GM18873 (cell line): ENCODE measurements at regions not wholly inside any gene's neighbourhood (a gene's known extent, or its start where the extent isn't known, plus 50 kb on each side); places are given as distances from the start of the nearest gene placed in this dataset.

Experiments
- ATAC-seq: cut with Tn5 transposase; IDR thresholded peaks from one replicate; pipeline ENCODE4 v1.9.1; 2021; ENCODE audit warnings: mild to moderate bottlenecking, moderate library complexity, moderate number of reproducible peaks; ENCODE audit not compliant: unreplicated experiment, low FRiP score

DNA sequence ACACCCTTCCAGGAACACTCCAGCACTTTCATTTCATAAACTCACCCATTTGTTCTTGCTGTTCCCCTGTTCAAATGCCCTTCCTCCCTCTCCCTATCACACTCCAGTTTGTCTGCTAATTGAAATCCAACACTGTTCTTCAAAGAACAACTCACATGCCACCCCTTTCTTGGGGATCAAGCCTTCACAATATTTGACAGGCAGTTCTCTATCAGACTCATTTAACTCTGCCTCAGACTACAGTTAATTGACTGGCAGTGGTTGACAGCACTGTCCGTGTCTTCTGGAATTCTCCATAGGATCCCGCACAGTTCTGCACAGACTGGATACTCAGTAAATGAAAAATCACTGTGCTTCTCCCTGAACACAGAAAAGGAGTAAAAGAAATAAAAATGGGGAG lies 87.8 kb downstream of the PMP22 start:
- no peak for ATAC-seq

DNA sequence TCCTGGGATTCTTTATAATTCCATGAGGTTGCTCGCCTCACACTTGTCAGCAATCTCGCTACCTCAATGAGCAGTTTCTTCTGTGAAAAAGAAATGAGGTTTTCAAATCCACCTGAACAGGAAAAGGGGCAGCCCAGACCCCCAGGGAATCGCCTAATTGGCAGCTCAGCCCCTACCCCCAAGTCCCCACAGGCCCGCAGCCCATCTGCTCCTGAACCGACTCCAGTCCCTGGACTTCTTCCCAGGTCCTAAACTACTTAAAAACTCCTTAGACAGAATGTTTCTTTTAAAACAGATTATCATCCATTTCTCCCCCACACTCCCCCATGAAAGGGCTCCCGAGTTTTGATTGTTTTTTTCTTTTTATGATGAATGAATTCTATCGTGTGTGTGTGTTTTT lies 89.8 kb downstream of the PMP22 start:
- no peak for ATAC-seq

DNA sequence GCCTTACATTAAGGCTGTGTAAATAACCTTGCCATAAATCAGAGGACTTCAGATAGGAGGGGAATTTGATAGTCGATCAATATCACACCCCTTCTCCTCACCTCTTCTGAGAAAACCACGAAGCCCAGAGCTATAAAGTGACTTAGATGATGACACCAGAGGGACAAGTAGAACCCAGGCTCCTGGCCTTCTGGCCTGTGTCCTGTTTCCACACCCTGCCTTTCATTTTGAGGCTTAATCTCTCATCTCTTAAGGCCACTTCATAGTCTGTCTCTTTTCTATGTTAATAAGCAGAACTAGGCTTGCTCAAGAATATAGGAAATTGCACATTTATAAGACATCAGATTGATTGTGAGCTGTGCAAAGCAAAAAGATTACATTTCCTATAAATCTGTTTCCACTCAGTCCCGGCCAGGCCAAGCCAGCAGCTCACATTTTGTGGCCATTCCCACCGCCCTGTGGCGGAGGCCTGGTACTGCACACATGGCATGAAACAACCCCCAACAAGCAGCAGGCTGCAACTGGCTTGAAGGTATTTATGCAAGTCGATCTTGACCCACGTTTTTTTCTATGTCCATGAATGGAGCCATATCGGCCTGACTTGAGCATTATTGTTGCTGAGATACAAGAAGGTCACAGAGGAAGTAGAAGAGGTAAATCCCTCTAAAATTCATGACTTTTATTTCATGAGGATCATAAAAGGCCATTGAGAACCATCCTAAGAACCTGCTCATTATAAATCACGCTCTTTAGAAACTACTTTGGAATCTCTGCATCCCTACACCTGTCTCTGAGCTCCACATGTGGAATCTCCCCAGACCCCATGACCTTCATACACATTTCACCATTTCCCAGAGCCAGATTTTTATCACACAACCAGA lies 93.7 kb downstream of the PMP22 start:
- ATAC-seq, result no peak

DNA sequence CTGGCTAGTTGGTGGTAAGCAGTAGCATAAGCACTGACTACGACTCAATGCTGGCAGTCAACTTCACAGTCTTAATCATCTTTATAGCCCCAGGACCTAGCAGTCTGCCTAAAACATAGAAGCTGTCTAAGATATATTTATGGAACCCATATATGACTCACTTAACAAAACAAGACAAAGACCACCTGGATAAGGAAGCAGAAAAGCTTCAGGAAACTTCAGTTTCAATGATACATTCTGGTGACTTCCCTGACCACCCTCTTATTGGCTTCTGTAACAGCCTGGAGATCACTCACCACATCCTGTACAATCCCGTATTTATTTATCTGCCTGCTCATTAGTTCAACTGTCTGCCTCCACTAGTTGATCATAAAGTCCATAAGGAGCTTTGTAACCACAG lies 95.5 kb downstream of the PMP22 start:
- no peak for ATAC-seq

DNA sequence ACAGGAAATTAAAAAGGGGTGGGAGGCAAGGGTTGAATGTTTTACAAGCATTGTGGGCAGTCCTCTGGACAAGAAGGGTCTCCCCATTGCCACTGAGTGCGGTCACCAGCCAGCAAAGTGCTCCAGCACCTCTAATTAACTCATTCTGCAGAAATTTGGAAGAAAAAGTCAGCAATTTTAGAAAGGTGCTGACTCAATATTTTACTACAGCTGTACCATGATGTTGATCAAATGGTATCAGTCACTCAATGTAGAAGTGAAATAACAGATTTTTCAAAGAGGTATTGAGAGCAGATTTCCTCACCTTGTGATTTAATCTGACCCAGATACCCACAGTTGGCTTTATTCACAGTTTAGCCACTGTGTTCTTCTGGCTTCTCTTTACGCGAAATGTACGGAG lies 96.7 kb downstream of the PMP22 start:
- no peak for ATAC-seq

DNA sequence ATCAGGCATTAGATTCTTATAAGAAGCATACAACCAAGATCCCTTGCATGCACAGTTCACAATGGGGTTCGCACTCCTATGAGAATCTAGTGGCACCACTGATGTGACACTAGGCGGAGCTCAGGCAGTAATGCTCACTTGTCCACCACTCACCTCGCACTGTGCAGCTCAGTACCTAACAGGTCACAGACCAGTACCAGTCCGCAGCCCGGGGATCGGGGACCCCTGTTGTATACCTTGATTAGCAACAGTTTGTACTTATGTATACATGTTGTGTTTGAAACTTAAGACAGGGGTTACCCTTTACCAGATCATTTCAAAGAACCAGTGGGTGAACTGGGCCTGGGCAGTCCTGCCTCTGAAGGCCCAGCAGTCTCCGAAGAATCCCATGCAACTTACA lies 103.7 kb downstream of the PMP22 start:
- ATAC-seq, result no peak

DNA sequence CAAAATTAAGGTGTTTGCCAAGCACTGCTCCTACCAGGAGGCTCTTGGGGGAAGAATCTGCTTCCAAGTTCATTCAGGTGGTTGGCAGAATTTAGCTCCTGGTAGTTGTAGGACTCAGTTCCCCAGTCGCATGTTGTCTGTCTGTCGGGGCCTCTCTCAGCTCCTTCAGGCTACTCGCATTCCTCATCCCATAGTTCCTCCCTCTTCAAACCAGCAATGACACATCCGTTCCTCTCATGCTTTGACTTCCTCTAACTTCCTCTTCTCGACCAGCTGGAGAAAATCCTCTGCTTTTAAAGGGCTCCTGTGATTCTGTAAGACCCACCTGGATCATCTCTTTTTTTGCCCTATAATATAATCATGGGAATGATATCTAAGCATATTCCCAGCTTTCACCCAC lies 108.1 kb downstream of the PMP22 start:
- ATAC-seq, result no peak

DNA sequence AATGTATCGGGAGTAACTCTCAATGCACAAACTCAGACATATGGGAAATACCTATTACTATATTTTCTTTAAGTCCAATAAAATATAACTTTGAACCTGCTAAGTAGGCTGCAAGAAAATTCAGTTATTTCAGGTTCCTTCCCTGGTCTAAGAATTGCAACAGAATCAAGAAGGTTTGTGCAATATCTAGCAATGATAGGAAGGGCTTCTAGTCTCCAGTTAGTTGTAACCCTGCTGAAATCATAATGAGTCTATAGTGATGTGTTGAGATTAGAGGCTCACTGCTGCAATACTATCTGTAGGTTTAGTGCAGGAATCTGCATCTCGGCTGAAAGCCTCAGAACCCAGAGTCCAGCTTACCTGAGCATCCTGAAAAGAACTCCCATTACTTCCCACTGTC lies 110.5 kb downstream of the PMP22 start:
- ATAC-seq, result no peak

DNA sequence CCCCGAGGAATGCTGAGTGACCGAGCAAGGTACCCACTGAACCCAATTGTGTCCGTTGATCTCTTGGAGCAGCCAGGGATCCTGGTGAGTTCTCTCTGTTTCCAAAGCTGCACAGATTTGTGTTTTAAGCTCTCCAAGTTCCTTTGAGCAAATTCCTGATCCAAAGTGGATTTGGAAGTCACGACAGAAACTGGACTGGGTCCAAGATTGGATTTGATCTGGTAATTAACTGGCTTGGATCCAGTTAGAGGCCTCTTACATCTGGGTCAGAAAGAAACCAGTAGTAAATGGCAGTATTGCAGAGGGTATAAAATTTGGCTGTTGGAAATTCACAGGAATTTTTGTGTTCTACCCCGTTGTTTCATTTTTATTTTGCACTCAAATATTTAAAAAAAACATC lies 119.5 kb downstream of the PMP22 start:
- ATAC-seq, result no peak

DNA sequence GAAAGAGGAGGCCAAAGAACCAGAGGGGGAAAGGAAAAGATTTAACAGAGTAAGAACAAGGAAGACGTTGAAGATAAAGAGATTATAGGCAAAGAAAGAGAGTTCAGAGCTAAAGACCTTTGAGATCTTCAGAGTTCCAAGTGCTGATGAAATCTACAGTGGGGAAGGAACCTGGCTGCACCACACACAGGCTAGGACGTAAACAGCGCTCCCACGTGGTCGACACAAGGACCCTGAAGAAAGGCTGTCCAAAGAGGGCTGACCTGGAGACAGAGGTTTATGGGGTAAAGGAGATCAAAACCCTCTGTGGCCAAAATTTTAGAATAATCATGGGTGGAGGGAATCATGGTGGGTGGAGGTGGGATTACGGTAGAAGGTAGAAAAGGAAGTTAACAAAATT lies 121.6 kb downstream of the PMP22 start:
- ATAC-seq, result no peak

DNA sequence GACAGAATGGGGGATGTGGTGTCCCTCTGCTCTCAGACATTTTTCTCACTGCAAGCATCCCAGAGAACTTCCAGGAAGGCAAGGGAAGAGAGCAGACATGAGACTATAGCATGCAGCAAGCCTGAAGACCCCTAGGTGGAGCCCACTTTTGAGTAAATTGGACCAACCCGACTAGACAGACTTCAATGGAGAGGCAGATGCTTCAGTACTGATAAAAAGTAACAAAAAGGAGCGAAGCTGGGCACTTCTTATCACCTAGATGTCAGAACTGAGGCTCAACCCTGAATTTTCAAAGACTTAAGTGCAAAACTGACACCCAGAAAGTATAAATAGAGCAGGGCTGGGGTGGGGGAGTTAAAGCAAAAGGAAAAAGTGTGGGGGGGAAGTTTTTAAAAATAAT lies 130.8 kb downstream of the PMP22 start:
- ATAC-seq, result no peak

DNA sequence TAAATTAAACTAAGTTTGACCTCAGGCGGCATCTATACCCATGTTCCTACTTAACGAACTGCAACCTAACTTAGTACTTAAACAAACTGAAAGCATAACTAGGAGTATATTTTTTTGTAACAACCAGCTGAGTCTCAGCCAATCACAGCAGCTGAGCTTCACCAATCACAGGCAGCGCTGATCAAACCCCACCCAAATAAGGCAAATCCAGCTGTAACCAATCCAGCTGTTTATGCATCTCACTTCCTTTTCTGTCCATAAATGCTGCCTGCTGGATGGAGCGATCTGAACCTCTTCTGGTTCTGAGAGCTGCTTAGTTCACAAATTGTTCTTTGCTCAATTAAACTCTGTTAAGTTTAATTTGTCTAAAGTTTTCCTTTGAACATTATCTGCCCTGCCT lies 131.3 kb downstream of the PMP22 start:
- ATAC-seq, result no peak

DNA sequence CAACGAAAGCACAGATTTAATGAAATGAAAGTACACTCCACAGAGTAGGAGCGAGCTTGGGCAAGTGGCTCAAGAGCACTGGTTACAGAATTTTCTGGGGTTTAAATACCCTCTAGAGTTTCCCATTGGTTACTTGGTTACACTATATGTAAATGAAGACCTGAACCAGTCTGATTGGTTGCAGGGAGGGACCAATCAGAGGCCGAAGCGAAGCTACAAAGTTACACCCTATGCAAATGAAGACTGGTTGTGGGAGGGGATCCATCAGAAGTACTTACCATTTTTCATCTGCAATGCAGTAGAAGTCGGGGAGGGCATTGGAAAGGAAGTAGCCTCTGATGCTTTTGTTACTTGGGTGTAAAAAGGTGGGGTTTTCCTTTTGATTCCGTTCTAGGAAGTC lies 132.0 kb downstream of the PMP22 start:
- ATAC-seq, result no peak

DNA sequence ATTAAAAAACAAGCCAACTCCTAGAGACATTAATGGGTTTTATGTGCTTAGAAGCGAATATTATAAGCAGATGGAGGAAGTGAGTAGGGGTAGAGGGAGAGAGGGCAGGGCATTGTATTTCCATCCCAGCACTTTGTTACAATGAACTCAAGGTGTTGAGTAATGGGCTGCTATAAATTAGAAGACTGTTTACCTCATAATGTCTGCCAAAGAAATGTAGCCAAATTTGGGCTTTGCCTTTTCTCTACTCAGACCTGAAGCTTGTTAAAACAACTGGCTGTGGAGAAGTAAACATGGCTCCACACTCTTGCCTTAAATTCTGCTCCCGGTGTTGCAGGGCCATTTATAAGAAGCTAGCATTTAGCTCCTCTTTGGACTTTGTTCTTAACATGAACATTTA lies 134.7 kb downstream of the PMP22 start:
- ATAC-seq, result no peak

DNA sequence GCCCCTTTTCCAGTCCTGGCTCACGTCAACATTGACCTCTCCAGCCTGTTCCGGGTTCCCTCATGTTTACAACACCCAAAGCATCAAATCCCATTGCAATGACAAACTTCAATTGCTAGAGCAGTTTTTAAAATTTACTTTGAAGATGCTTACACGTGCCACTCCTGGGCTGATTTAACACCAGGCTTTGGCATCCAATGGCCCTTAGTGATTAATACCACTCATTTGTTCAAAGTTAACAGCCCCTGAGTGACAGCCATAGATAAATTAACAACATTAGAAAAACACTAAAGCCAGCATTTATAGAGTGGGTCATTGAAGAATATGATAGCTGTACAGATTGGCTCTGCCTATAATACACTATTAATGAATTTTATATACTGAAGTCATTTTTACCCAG lies 135.1 kb downstream of the PMP22 start:
- no peak for ATAC-seq

DNA sequence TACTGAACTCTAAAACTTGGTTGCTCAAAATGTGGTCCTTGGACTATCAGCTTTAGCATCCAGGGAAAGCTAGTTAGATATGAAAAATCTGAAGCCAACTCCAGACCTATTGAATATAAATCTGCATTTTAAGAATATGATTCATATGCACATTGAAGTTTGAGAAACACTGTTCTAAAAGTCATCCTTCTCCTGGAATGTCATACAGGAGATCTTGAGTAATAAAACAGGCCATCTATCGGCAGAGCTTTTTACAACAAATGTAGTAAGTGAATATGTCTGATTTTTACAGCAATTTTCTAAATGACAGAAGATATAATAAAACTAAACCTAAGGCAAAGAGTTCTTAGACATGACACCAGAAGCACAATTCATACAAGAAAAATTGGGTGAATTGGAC lies 140.4 kb downstream of the PMP22 start:
- no peak for ATAC-seq

DNA sequence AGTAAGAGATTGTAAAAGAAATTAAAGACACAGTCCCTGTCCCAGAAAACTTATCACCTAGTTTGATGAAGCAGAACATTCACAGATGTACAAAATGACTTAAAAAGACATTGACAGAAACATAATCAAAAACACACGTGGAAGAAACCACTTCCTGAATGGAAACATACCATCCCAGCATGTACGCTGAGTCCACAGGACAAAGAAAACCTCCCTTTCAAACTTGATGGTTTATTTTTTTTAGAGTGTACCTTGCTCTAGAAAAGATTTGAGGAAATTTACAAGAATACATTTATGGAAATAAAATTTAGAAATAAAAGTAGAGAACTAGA lies 140.9 kb downstream of the PMP22 start:
- ATAC-seq, result no peak

DNA sequence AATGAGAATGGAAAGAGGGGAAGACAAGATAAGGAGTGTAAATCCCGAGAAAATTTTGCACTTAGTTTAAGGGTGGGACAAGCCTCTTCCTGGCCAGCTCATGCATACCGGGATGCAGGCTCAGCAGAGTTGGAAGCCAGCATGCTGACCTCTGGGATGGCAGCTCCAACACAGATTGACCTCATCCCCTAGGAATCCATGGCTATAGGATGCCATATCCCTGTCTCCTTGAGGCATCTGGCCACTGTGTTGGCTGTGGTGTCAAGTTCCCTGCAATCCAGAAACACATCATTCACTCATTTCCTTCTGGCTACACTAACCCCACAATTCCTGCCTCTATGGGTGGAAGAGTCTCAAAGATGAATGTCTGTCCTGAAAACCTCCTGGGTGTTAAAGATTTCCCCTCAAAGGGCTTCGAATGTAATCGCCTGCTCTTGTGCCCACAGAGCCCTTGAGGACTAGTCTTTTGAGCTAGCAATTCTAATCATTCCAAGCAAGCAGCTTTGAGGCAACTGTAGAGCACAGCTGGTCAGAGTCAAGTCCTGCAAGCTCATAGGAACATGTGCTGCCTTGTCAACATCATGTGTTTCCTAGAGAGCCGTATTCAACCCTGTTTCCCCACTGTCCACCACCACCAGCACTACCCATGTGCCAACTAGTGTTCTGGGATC lies 141.4 kb downstream of the PMP22 start:
- no peak for ATAC-seq

DNA sequence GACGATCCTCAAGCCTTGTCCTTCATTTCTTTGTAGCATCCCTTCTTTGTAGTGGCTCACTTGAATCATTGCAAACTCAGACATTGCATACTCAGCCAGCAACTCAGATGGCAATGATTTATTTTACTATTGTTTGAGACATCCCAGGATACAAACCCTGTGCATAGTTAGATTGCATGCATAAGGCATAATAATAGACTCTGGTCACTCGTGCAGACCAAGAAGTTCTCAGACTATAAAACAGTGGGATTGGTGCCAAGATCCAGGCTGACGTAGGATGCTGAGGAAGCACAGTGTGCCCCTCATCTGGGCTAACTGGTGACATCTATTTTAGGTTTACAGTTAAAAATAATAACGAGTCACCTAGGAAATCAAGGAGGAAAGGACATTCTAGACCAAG lies 142.3 kb downstream of the PMP22 start:
- ATAC-seq, result no peak

DNA sequence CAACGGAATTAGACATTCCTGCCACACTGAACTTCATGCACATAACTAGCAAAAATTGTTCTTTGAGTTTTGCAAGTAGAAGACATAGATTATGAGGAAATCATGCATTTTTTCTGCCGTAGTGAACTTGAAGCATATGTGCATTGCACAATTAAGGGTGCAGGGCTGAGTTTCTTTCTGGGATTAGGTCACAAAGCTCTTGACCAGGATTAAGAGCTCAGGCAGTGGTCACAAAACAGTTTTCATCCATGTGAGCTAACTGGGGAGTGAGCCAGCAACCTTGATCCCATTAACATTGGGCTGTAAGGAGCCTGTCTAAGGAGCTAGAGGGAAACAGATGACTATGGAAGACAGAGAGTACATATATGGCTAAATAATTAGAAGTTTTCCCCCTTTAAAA lies 143.7 kb downstream of the PMP22 start:
- no peak for ATAC-seq

DNA sequence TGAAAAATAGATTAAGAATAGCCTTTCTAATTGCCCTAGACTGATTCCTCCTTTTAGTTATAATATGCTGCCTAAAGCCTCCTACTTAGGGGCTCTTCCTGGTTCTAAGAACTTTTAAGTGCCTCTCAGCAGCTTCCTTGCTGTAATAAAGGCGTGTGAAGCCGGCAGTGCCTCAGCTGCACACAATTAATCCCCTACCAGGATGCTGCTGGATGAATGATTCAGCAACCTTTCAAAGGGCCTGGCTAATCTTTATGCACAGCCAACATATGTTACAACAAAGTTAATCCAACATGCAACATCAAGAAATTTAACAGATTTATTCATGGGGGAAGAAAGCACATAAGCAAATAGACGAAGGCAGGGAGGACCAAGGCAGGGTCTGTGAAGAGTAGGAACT lies 145.2 kb downstream of the PMP22 start:
- ATAC-seq, result no peak

DNA sequence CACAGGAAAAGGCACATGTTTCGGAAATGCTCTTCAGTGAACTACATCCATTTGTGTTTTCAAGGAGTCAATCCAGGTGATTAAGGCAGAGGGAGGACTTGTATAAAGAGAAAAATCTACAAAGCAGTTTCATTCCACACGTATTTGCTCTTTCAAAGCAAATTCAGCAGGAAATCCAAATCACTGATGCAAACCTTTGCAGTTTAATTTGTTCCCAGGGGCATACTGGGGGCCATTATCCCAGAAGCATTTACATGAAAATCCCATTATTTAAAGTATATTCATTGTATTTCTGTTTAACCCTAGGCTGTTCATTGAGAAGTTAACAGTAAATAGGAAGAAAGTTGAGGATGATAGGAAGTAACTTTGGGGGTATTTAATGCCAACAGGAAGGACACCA lies 147.9 kb downstream of the PMP22 start:
- no peak for ATAC-seq
